Stomach (tissue), 4 donors: ENCODE measurements at regions not wholly inside any gene's neighbourhood (a gene's known extent, or its start where the extent isn't known, plus 50 kb on each side); places are given as distances from the start of the nearest gene placed in this dataset.

ENCODE experiments used
- CTCF ChIP-seq, 7 experiments: fragments of 450-650 bp in 4 of 7; fragments of 200-600 bp in 3 of 7; sonication (generic) in 3 of 7; IDR thresholded peaks; one replicate each; pipeline ENCODE4 v1.5.1; 2016 to 2019; ENCODE audit warnings: antibody characterized with exemption in 7 of 7, control low read depth in 2 of 7, mild to moderate bottlenecking in 1 of 7
- EP300 ChIP-seq: sonication (generic); formaldehyde crosslinking; IDR thresholded peaks from one replicate; pipeline ENCODE4 v1.6.1; 2017; ENCODE audit warnings: antibody characterized with exemption
- POLR2A ChIP-seq, 4 donors: fragments of 450-650 bp; IDR thresholded peaks; one replicate each; pipeline ENCODE4 v1.6.1; 2016; ENCODE audit warnings: antibody characterized with exemption in 4 of 4, control low read depth in 2 of 4, mild to moderate bottlenecking in 1 of 4, moderate library complexity in 1 of 4
- POLR2AphosphoS5 ChIP-seq, 3 donors: sonication (generic); formaldehyde crosslinking; IDR thresholded peaks; one replicate each; pipeline ENCODE4 v1.6.1; 2016; ENCODE audit warnings: antibody characterized with exemption in 3 of 3

DNA sequence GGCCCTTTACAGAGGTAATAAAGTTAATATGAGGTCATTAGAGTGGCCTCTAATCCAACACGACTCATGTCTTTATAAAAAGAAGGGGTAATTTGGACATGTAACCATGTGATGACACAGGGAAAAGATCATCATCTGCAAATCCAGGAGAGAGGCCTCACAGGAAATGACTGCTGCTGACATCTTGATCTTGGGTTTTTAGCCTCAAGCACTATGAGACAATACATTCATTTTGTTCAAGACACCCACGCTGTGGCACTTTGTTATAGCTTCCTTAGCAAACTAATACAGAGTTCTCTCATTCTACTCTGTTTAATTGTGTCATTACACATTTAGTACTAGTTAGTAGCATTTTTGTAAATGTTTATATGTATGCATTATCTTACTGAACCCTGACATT lies 64.0 kb upstream of the RUNX1 start:
- TF ChIP-seq CTCF (IDR thresholded peaks at IDR 0.05): no peak
- TF ChIP-seq POLR2A (IDR thresholded peaks at IDR 0.05): no peak
- no peak for TF ChIP-seq EP300
- no peak for TF ChIP-seq POLR2AphosphoS5 (IDR thresholded peaks at IDR 0.05)
